GM10266 (cell line): ENCODE measurements at regions not wholly inside any gene's neighbourhood (a gene's known extent, or its start where the extent isn't known, plus 50 kb on each side); places are given as distances from the start of the nearest gene placed in this dataset.

Source experiments
- DNase-seq: peaks from one replicate; pipeline ENCODE4 v3.0.0; 2012; ENCODE audit errors: extremely low spot score
- TF ChIP-seq, protein P1 (sequence below): IDR thresholded peaks from 2 replicates; pipeline ENCODE4 v1.5.1; 2012; ENCODE audit warnings: mild to moderate bottlenecking, low read depth; ENCODE audit not compliant: control insufficient read depth, insufficient read depth; ENCODE audit errors: missing control alignments

DNA sequence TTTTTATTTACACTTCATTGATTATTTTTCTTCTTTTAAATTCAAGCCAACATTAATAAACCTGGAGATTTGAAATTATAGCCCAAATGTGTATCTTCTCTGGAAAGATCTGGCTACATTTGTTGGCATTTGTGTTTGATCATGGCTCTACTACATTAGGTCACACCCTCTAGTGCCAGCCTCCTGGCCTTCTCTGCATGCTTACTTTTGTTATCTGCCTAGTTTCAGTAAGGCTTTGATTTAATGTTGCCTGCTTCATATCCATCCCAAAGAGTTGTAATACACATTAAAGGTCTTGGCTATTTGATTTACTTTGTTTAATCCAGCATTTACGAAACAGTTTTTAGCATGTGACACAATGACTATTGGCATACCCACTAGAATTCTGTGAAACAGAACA is 224.5 kb downstream of the TRAM1L1 start:
- TF ChIP-seq, protein P1, sequence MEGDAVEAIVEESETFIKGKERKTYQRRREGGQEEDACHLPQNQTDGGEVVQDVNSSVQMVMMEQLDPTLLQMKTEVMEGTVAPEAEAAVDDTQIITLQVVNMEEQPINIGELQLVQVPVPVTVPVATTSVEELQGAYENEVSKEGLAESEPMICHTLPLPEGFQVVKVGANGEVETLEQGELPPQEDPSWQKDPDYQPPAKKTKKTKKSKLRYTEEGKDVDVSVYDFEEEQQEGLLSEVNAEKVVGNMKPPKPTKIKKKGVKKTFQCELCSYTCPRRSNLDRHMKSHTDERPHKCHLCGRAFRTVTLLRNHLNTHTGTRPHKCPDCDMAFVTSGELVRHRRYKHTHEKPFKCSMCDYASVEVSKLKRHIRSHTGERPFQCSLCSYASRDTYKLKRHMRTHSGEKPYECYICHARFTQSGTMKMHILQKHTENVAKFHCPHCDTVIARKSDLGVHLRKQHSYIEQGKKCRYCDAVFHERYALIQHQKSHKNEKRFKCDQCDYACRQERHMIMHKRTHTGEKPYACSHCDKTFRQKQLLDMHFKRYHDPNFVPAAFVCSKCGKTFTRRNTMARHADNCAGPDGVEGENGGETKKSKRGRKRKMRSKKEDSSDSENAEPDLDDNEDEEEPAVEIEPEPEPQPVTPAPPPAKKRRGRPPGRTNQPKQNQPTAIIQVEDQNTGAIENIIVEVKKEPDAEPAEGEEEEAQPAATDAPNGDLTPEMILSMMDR, result no peak
- DNase-seq, result no peak

DNA sequence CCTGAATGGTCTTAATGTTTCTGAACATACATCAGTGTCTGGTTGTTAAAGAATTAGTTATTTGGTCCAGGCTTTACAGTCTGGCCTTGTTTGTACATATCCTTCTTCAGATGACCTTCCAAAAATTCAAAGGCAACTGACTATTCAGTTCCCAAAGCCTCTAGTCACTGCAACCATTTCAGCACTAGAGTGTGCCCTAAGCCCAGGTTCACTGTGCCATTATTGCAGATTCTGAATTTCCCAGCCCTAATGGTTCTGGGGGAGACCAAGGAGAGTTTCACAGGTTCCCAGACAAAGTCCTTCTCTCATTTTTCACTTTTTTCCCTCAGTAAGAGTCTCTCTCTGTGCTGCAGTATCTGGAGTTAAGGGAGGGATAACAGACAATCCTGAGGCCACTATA is 235.8 kb downstream of the TRAM1L1 start:
- TF ChIP-seq, protein P1, result no peak
- no peak for DNase-seq

DNA sequence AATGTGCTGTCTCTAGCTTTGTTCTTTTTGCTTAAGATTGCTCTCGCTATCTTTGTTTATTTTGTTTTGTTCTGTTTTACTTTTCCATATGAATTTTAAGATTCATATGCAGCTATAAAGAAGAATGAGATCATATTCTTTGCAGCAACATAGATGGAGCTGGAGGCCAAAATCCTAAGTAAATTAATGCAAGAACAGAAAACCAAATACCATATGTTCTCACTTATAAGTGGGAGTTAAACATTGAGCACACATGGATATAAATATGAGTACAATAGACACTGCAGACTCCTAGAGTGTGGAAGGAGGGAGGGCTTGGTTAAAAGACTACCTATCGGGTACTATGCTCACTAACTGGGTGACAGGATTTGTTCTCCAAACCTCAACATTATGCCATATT is 237.8 kb downstream of the TRAM1L1 start:
- DNase-seq, result no peak
- TF ChIP-seq, protein P1, result no peak

DNA sequence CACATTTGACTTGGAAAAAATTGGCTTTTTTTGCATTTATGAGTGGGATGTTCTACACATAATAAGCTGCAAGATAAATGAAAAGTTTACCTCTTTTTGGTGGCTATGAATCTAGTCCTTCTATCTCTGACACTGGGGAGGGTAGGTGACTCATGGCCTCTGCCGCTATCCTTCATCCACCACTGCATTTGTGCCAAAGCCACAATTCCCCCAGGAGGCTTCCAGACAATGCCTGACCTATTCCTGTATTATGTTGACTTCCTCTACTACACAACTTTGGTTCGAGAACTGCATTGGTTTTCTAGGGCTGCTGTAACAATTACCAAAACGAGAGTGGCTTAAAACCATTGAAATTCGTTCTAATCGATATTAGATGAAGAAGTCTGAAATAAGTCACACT is 245.6 kb downstream of the TRAM1L1 start:
- no peak for DNase-seq
- TF ChIP-seq, protein P1, result no peak

DNA sequence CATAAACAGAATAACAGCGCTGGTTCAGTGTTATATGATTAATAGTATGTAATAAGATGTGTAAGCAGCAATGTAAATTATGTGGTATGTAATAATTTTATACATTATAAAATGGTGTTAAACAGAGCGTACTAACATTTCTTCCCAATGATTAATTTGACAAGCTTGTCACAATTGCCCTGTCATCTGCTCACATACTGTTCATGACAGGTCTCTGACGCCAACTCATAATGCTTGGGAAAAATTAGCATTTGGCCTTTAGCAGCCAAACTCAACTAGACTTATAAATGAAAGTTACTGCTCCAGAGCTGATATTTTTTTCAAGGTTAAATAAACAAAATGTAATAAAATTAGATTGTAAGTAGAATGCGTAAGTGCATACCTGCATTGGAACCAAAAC is 246.8 kb downstream of the TRAM1L1 start:
- no peak for DNase-seq
- TF ChIP-seq, protein P1, result no peak

DNA sequence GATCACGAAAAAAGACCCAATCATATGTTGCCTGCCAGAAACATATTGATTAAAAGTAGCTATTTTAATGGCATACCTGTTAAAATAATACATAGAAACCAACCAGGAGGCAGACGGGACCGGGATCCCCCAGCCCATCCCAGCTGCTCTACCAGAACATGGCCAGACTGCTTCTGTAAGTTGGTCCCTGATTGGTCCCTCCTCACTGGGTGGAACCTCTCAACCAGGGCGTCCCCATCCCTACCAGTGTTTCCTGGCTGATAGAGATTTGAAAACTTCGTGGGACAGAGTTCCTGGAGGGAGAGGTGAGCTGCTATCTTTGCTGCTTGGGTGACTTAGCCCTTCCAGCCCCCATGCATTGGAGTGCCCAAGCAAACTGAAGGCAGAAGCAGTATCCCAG is 256.2 kb downstream of the TRAM1L1 start:
- DNase-seq, result no peak

DNA sequence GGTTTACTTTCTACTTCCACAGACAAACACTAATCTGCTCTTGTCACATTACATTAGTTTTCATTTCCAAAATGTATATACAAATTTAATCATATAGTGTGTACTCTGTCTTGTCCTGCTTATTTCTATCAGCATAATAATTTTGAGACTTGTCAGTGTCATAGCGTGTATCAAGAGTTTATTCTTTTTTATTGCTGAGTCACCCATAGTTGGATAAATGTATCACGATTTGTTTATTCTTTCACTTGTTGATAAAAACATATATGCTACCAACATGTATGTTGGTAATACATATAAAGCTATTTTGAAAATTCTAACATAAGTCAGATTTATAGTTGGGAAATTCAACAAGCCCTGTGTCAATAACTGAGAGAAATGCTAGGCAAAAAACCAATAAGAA is 261.2 kb downstream of the TRAM1L1 start:
- TF ChIP-seq, protein P1, result no peak
- DNase-seq, result no peak

More for the DNA sequence above, 256.2 kb downstream of the TRAM1L1 start:
- TF ChIP-seq, protein P1, result no peak
